ENCODE measurements at regions not wholly inside any gene's neighbourhood (a gene's known extent, or its start where the extent isn't known, plus 50 kb on each side); places are given as distances from the start of the nearest gene placed in this dataset.

GRCh38 chr7:125908711-125909110 is 979.1 kb upstream of the POT1 start:
- no peak for DNase-seq (ENCODE audit: low read depth)
- no peak overlapping the region for H3K4me3 ChIP-seq (ENCODE audit: control insufficient read depth, low read depth, low read length)
- no peak for TF ChIP-seq CTCF (IDR thresholded peaks at IDR 0.05; ENCODE audit: control insufficient read depth, insufficient read depth, low read depth, low read length, missing control alignments)

- no peak overlapping the region for H3K4me3 ChIP-seq (ENCODE audit: control insufficient read depth, low read depth, low read length)
- DNase-seq (ENCODE audit: low read depth) = no peak
- no peak for TF ChIP-seq CTCF (IDR thresholded peaks at IDR 0.05; ENCODE audit: control insufficient read depth, insufficient read depth, low read depth, low read length, missing control alignments)
Observed at GRCh38 chr7:125899577-125899976, 970.0 kb upstream of the POT1 start.

- no peak for TF ChIP-seq CTCF (IDR thresholded peaks at IDR 0.05; ENCODE audit: control insufficient read depth, insufficient read depth, low read depth, low read length, missing control alignments)
Observed at GRCh38 chr7:125892434-125892833, 962.8 kb upstream of the POT1 start.

GRCh38 chr7:125878988-125879387 is 949.4 kb upstream of the POT1 start:
- DNase-seq (ENCODE audit: low read depth) = no peak
- H3K4me3 ChIP-seq (ENCODE audit: control insufficient read depth, low read depth, low read length) = no peak overlapping the region
- no peak for TF ChIP-seq CTCF (IDR thresholded peaks at IDR 0.05; ENCODE audit: control insufficient read depth, insufficient read depth, low read depth, low read length, missing control alignments)

More at GRCh38 chr7:125892434-125892833, 962.8 kb upstream of the POT1 start:
- DNase-seq (ENCODE audit: low read depth) = no peak
- H3K4me3 ChIP-seq (ENCODE audit: control insufficient read depth, low read depth, low read length) = no peak overlapping the region

GRCh38 chr7:125878235-125878956 is 948.8 kb upstream of the POT1 start:
- no peak for TF ChIP-seq CTCF (IDR thresholded peaks at IDR 0.05; ENCODE audit: control insufficient read depth, insufficient read depth, low read depth, low read length, missing control alignments)
- no peak for DNase-seq (ENCODE audit: low read depth)
- no peak overlapping the region for H3K4me3 ChIP-seq (ENCODE audit: control insufficient read depth, low read depth, low read length)

GRCh38 chr7:125877246-125877645 is 947.6 kb upstream of the POT1 start:
- no peak overlapping the region for H3K4me3 ChIP-seq (ENCODE audit: control insufficient read depth, low read depth, low read length)
- no peak for TF ChIP-seq CTCF (IDR thresholded peaks at IDR 0.05; ENCODE audit: control insufficient read depth, insufficient read depth, low read depth, low read length, missing control alignments)
- no peak for DNase-seq (ENCODE audit: low read depth)

All from AG09309 (cell line).